Stimulated activated CD4-positive, alpha-beta T cell treated with anti-CD3 and anti-CD28 coated beads, Interleukin-2, amount 100 ng/mL, for 4 hours (primary cell): ENCODE measurements at regions not wholly inside any gene's neighbourhood (a gene's known extent, or its start where the extent isn't known, plus 50 kb on each side); places are given as distances from the start of the nearest gene placed in this dataset.

ENCODE experiments used
- DNase-seq: peaks from one replicate; pipeline ENCODE4 v3.0.0-alpha.2; 2020; ENCODE audit warnings: low read depth

GRCh38 chr19:30634131-30634830 is 262.1 kb downstream of the ZNF536 start:
- no peak for DNase-seq

- no peak for DNase-seq
Measured at GRCh38 chr19:30631033-30631370, 258.8 kb downstream of the ZNF536 start.

GRCh38 chr19:30630289-30631032 is 258.3 kb downstream of the ZNF536 start:
- DNase-seq: no peak

GRCh38 chr19:30629086-30629485 is 256.9 kb downstream of the ZNF536 start:
- no peak for DNase-seq

GRCh38 chr19:30626626-30626966 is 254.4 kb downstream of the ZNF536 start:
- DNase-seq: no peak

GRCh38 chr19:30625947-30626625 is 253.9 kb downstream of the ZNF536 start:
- no peak for DNase-seq

GRCh38 chr19:30622276-30622675 is 250.1 kb downstream of the ZNF536 start:
- DNase-seq: no peak

GRCh38 chr19:30621326-30621920 is 249.2 kb downstream of the ZNF536 start:
- DNase-seq: no peak

- no peak for DNase-seq
Measured at GRCh38 chr19:30620354-30620753, 248.2 kb downstream of the ZNF536 start.

GRCh38 chr19:30609656-30610270 is 237.6 kb downstream of the ZNF536 start:
- no peak for DNase-seq

- no peak for DNase-seq
Measured at GRCh38 chr19:30608471-30608870, 236.3 kb downstream of the ZNF536 start.
